ENCODE measurements at regions not wholly inside any gene's neighbourhood (a gene's known extent, or its start where the extent isn't known, plus 50 kb on each side); places are given as distances from the start of the nearest gene placed in this dataset.
"Not testable (repeated sequence)": the region's sequence is repeated elsewhere in the genome, so short reads cannot be mapped to it uniquely, and the experiment has no call there.

DNA sequence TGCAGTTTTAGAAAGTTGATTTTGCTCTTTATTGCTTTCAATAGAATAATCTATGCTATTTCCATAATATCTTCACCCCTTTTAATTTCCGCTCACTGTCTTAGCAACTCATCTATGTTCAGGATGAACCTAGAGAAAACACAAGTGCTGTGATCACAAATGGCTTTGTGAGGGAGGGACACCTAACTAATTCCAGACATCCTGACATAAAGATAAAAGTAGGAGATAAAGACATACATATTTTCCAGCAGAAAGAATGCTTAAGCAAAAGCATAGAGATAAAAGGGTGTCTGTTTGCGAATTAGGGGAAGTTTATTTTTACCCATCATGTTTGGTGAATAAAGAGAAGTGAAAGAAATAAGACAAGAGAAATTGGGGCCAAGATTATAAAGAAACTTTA is 254.2 kb downstream of the KCNJ2 start:
- no peak for DNase-seq (ENCODE audit: low read depth in 4 of 4, low spot score in 2 of 4)

DNA sequence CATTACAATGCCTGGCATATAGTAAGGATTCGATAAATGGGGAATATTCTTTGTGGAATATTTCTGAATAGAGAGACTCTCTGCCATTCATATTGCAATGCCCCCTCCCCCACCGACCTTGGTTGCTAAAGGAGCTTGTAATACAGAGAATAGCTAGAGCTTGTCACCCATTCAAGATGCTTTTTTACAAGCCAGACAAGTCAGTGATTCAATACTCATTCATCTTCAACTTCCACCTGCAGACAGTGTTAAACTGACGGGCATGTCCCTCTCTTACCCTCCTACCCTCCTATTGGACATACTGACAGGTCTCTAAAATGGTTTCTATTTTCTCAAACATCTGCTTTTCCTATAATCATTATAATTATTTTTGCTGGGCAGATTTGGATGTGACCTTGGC is 257.4 kb downstream of the KCNJ2 start:
- DNase-seq (ENCODE audit: low read depth in 4 of 4, low spot score in 2 of 4), result no peak

DNA sequence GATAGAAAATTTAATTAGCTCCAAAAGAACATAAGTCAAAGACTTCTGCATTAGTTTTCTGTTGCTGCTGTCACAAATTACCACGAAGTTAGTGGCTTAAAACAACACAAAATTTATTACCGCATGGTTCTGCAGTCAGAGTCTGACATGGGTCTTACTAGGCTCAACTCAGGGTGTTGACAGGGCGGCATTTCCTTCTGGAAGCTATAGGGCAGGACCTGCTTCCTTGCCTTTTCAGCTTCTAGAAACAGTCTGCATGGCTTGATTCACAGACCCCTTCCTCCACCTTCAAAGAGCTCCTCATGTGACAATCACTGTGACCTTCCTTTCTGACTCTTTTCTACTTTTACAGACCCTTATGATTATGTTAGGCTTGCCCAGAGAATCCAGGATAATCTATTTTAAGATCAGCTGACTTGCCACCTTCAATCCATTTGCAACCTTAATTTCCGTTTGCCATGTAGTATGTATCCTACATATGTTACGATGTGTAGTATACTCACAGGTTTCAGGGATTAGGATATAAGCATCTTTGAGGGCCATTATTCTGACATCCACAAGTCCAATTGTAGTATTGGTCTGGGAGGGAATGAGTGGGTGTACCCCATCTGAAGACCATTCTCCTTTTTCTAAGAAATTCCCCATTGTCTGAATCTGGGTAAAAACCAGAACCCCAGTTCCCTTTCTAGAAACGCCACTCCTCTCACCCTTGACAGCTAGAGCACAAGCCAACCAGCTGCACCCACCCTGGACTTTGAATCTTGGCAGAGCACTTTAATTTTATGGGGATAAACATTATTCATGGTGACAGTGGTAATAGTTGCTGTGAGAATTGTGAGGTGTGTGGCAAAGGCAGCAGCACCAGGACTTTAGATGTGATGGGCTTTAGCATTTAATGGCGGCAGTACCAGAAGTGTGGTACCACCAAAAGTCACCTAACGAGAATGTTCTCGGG is 265.5 kb downstream of the KCNJ2 start:
- no peak for DNase-seq (ENCODE audit: low read depth in 4 of 4, low spot score in 2 of 4)

DNA sequence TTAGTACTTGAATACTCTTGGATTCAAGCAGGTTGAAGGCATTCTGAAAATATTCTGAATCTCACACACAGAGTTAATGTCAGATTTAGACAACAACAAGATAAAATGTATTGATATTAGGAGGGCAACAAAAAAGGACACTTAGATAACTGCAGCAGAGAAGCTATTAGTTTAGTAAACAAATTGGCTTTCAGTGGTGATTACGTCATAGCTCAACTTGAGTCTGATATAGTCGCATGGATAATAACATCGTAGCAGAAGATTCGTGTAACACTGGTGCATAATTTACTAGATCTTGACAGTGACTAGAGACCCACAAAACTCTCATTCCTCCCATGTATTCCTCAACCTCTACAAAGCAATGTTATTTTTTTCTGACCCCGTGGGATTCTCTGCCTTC is 268.3 kb downstream of the KCNJ2 start:
- no peak for DNase-seq (ENCODE audit: low read depth in 4 of 4, low spot score in 2 of 4)

DNA sequence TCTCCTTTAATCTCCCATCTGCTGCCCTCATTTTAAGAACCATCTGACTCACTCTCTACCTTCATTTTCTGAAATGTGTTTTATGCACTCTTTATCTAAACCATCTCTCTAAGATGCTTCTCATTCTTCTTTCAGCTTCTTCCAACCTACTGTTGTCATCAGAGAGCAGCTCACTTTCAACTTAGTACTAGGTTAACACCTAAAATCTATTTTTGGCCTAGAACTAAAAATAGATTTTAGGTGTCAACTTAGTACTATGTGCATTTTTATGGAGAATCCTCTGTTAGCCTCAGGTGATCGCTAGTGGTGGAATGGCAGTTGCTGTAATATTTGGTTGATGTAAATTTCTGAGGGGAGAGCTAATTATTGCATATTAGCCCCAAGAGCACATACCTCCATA is 277.1 kb downstream of the KCNJ2 start:
- DNase-seq (ENCODE audit: low read depth in 4 of 4, low spot score in 2 of 4), result no peak

DNA sequence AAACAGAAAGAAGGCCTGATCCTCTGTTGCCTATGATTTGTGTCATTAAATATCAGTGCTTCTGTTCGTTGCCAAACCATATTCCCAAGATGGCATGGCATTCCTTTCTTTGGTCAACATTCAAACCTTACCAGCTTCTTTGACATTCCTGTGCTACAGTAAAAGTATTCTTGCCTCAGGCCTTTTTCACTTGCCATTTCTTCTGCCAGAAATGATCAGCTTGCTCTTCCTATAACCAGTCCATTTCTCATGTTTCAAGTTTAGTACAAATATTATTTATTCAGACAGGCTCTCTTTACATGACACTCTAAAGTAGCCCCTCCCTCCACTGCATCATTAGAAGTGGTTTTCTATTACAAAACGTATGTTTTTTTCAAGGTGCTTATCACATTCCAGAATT is 278.3 kb downstream of the KCNJ2 start:
- DNase-seq (ENCODE audit: low read depth in 4 of 4, low spot score in 2 of 4), result no peak

DNA sequence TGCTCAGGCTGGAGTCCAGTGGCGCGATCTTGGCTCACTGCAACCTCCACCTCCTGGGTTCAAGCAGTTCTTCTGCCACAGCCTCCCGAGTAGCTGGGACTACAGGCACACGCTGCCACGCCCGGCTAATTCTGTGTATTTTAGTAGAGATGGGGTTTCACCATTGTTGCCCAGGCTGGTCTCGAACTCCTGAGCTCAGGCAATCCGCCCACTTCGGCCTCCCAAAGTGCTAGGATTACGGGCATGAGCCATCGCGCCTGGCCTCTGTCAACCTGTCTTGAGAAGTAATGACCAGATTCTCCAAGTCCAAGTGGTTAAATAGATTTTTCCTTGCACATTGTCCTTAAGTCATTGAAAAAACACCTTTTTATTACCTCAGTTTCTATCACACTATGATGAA is 283.7 kb downstream of the KCNJ2 start:
- DNase-seq (ENCODE audit: low read depth in 4 of 4, low spot score in 2 of 4), result not testable (repeated sequence)

DNA sequence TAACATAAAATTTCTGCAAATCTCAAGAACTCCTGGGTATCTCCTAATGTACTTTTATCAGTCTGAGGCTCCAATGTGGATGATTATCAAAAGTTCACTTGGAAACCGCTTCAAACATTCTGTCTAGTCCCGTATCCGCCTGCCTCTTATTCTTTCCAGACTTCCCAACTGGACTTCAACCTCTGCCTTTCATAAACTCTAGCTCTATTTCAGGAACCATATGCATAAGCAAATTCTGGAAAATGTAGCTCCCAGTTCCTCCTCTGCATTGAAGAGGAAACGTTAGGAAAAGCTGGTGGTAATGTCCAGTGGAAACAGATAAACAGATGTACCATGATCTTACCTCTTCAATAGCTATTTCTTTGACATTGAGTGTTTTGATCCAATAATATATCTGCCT is 285.0 kb downstream of the KCNJ2 start:
- DNase-seq (ENCODE audit: low read depth in 4 of 4, low spot score in 2 of 4), result no peak

DNA sequence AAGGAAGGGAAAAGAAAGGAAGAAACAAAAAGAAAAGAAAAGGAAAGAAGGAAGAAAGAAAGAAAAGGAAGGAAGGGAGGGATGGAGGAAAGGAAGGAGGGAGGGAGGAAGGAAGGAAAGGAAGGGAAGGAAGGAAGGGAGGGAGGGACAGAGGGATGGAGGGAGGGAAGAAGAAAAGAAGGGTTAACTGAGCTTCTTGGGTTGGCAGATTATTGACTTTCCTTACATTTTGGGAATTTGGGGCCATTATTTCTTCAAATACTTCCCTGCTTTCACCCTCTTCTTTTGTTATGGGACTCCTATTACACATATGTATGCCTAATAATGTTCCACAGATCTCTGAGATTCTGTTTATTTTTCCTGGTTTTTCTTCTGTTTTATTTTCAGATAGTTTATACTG is 285.6 kb downstream of the KCNJ2 start:
- no peak for DNase-seq (ENCODE audit: low read depth in 4 of 4, low spot score in 2 of 4)

DNA sequence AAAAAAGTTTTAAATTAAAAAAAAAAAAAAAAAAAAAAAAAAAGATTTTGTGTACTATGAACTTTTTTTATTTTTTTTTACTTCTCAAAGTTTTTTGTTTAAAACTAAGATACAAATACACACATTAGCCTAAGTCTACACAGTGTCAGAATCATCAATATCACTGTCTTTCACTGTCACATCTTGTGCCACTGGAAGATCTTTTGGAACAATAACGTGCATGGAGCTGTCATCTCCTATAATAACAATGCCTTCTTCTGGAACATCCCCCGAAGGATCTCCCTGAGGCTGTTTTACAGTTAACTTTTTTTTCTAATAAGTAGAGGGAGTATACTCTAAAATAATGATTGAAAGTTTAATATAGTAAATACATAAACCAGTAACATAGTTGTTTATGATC is 295.7 kb downstream of the KCNJ2 start:
- no peak for DNase-seq (ENCODE audit: low read depth in 4 of 4, low spot score in 2 of 4)

DNA sequence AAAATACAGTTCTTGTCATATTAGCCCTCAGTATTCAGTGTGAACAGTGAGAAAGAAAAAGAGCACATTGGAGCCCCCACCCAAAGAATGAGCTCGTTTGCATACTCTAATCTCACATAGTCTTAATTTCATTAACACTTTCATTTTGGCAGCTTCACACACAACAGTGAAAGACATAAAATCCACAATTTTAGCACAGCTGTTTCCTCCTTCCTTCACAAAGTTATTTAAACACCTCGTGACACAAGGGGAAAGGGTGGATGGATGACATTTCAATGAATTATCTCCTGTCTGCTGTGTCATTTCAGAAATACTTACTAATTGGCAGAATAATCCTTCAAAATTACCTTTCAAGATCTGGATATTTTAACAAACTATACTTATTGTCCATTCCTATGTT is 299.3 kb downstream of the KCNJ2 start:
- DNase-seq (ENCODE audit: low read depth in 4 of 4, low spot score in 2 of 4), result no peak

DNA sequence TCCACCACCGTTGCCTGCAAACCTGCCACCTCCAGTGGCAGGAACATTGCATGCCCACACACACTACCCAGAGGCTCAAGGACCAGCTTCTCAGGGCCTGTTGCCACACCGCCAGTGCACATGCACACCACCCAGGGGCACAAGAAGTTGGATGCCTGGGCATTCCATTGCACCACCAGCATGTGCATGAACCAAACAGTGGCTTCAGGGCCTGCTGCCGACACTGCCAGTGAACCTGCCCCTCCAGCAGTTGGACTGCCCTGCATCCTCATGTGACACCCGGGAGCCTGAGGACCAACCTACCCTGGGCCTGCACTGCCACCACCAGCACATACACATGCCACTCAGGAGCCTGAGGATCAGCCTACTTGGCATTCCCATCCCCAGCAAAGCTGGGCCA is 303.7 kb downstream of the KCNJ2 start:
- DNase-seq (ENCODE audit: low read depth in 4 of 4, low spot score in 2 of 4), result no peak

DNA sequence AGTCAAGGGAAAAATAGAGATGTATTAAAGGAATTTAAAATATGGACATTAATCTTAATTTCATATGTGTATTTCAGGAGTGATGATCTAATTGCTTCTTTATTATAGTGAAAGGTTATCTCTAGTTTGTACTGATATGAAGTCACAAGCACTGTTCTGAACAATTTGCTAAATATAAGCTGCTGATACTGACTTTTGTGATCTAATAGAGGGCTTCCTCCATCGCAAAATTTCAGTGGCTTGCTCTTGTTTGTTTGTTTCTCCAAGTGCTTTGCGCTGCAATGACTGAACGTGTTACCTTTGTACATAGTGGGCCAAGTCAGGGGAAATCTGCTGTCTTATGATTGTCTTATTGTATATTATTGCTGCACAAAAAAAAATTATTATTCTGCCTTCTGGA is 307.0 kb downstream of the KCNJ2 start:
- DNase-seq (ENCODE audit: low read depth in 4 of 4, low spot score in 2 of 4), result no peak

DNA sequence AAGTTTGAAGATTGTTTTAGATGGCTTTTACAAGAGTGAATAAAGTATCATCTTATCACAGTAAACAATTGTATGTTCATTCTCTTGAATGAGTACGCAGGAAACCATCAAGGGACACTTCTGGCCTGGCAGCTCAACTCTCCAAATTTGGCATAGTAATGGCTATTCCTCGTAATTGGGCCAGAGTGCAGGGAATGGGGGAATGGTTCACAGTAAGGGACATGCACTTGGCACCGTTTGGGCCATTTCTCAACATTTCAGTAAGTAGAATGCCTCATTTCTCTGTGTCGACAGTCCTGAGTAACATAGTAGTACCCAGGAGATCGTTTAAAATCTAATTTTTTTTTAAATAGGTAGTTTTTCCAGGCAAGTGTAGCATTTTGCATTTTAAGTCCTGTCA is 309.6 kb downstream of the KCNJ2 start:
- no peak for DNase-seq (ENCODE audit: low read depth in 4 of 4, low spot score in 2 of 4)

DNA sequence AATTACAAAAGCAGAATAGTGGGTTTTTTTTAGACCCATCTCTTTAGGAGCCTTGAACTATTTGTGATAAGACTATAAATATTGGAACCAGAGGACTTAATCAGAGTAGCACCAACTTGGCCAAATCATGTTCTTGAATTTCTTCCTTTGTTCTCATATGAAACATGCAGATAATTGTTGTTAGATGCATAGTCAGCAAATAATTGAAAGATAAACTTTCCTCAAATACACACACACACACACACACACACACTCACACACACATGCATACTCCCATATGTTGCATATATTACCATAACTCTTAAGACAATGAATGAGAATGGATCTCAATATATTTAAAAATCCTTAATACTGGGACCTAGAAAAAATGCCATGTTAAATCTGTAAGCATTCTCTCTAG is 310.4 kb downstream of the KCNJ2 start:
- no peak for DNase-seq (ENCODE audit: low read depth in 4 of 4, low spot score in 2 of 4)

DNA sequence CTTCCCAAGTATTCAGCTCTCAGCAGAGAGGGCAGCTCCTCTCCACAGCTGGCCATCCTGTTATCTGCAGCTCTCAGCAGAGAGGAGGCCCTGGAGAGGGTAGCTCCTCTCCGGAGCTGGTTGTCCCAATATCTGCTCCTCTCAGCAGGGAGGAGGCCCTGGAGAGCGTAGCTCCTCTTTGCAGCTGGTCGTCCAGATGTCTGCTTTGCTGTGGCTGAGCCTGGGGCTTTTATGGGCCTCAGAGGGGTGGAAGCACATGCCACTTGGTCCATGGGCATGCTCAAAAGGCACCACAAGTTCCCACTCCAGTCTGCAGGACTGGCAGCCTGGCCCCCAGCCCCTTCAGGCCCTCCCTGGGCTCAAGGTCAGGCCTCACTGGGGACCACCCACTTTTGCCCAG is 314.3 kb downstream of the KCNJ2 start:
- no peak for DNase-seq (ENCODE audit: low read depth in 4 of 4, low spot score in 2 of 4)

DNA sequence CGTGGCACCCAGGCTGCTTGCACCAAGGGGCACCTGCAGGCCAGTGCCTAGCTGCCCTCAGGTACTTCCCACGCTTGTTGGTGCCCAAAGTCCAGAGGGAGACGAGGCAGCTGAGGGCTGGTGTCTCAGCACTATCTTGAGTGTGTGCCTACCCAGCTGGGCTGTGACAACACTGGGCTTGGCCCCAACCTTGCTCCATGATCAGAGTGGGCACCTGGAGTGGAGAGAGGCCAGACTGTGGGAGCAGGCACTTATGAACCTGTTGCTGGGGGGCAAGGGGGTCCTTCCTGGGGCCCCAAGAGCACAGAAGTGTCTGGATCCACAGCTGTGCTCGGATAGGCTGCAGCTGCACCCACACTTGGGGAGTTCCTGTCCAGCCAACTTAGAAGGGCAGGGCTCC is 314.7 kb downstream of the KCNJ2 start:
- DNase-seq (ENCODE audit: low read depth in 4 of 4, low spot score in 2 of 4), result no peak

DNA sequence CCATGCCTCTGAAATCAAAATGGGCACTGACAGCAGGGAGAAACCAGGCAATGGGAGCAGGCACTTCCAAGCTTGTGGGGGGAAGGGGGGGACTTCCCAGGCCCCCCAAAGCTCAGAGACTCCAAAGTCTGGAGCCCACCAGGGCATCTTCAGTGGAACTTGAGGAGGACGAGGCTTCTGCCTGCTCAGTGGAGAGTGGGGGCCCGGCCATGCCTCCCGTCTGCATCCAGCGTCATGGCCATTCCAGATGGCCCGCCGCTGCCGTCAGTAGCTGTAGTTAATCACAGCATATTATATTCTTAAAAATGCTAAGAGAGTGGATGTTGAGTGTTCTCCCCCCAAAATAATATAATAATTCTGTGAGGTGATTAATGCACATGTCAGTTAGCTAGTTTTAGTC is 315.2 kb downstream of the KCNJ2 start:
- no peak for DNase-seq (ENCODE audit: low read depth in 4 of 4, low spot score in 2 of 4)

DNA sequence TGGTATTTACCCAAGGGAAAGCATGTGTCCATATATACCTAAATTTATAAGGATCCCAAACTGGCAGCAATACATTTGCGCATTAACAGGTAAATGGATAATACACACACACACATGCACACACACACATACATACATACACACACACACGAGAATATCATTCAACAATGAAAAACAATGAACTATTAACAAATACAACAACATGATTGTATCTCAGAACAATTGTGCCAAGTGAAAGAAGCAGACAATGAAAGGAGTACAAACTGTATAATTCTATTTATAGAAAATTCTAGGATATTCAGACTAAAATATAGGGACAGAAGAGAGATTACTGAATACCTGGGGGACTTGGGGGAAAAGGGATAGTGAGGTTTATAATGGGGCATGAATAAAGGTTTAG is 323.0 kb downstream of the KCNJ2 start:
- no peak for DNase-seq (ENCODE audit: low read depth in 4 of 4, low spot score in 2 of 4)

DNA sequence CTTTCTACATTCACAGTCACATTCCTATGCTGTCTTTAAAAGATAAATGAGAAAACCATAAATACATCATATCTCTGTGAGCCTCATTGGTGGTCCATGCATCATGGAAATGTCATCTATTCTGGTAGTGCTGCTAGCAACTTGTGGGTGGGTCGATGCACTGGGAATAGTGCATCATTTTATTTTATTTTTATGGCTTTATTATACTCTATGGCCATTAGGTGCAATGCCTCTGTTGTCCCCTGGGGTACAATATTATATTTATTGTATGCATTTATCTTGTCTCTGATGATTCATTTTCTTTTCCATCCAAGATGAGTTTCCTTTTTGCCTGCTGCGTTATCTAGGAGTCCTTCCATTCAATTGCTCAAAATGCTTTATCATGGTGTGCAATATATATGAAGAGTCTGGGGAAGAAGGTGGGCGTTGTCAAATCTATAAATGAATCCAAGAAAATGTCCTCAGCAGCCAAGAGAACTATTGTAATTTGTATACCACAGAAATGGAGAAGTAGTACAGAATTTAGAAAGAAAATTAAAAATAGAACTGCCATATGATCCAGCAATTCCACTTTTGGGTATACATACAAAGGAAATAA is 324.0 kb downstream of the KCNJ2 start:
- DNase-seq (ENCODE audit: low read depth in 4 of 4, low spot score in 2 of 4), result no peak

DNA sequence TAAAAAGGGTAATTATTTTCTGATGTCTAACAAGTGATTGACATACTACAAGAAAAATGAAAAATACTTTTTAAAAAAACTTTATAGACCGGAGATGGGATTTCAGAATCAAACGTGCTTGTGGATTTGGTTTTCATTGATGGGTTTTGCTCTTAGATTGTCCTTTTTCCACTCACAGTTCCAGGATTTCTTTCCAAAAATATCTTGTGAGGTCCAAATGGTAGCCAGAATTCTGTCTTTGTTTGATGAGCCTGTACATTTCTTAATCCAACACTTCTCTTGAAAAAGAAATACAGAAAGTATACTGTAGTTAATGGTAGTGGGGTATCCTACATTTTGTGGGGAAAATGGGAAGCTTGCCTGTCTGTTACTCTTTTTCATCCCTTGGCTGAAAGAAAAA is 329.3 kb downstream of the KCNJ2 start:
- no peak for DNase-seq (ENCODE audit: low read depth in 4 of 4, low spot score in 2 of 4)

DNA sequence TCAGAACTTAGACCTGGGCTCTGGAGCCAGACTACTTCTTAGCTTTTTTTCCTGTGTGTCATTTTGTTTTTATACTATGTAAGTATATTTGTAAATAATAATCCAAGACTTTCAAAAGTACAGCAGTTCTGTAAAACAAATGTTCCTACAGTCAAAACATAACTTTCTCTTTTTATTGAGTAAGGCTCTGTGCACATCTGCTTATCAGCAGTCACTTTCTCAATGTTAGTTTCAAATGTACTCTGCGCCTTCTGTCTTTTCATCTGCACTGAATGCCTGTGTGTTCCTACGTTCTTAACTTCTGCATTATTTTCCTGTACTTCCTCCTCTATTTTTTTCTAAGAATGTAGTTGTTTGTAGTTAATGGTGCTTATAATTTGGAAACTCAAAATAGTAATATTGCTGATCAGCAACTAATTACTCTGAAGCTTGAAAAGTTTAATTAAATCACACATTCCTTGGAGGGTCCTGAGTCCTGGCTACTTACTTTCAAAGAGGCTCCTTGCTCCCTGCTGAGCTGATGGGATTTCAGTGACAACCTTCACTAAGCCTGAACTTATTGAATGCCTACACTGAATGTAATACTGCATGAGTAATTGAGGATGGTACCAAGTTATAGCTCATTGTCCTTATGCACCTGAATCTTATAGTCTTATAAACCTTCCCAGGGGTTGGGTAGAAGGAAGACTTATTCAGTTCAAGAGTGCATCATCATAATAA is 329.9 kb downstream of the KCNJ2 start:
- DNase-seq (ENCODE audit: low read depth in 4 of 4, low spot score in 2 of 4), result no peak
